ENCODE measurements at regions not wholly inside any gene's neighbourhood (a gene's known extent, or its start where the extent isn't known, plus 50 kb on each side); places are given as distances from the start of the nearest gene placed in this dataset.

GRCh38 chr11:121927097-121927785 lies 188.8 kb downstream of the BLID start:
- TF ChIP-seq SMAD3 (CRISPR knock-in tag; IDR thresholded peaks at IDR 0.05; ENCODE audit: borderline replicate concordance) (no peak), CREM (CRISPR knock-in tag; IDR thresholded peaks at IDR 0.05) (no peak), CTCF (IDR thresholded peaks at IDR 0.05) (no peak), SP1 (CRISPR knock-in tag; conservative IDR thresholded peaks at IDR 0.05) (no peak), JUN (CRISPR knock-in tag; IDR thresholded peaks at IDR 0.05) (no peak), ZNF671 (CRISPR knock-in tag; IDR thresholded peaks at IDR 0.05) (no peak), ESRRA (CRISPR knock-in tag; IDR thresholded peaks at IDR 0.05; ENCODE audit: borderline replicate concordance) (no peak), ATF2 (CRISPR knock-in tag; IDR thresholded peaks at IDR 0.05; ENCODE audit: borderline replicate concordance, low read depth) (no peak), ZNF121 (CRISPR knock-in tag; IDR thresholded peaks at IDR 0.05) (no peak), MYBL2 (CRISPR knock-in tag; IDR thresholded peaks at IDR 0.05) (no peak), MAX (CRISPR knock-in tag; IDR thresholded peaks at IDR 0.05) (no peak), IRF2 (CRISPR knock-in tag; IDR thresholded peaks at IDR 0.05; ENCODE audit: borderline replicate concordance, low read depth) (no peak), PRRX2 (CRISPR knock-in tag; IDR thresholded peaks at IDR 0.05) (no peak), IRF1 (CRISPR knock-in tag; IDR thresholded peaks at IDR 0.05) (no peak)
